Loucy (cell line): ENCODE measurements at regions not wholly inside any gene's neighbourhood (a gene's known extent, or its start where the extent isn't known, plus 50 kb on each side); places are given as distances from the start of the nearest gene placed in this dataset.

Source experiments
- H2AFZ ChIP-seq: fragments of 200-600 bp; sonication (generic); 2 replicates; pipeline ENCODE4 v1.6.0; 2016; ENCODE audit warnings: antibody characterized with exemption, mild to moderate bottlenecking, low read length, moderate library complexity
- H3F3A ChIP-seq: fragments of 200-600 bp; 2 replicates; pipeline ENCODE4 v1.6.0; 2016; ENCODE audit warnings: antibody characterized with exemption, low read depth, mild to moderate bottlenecking
- H3K27me3 ChIP-seq: fragments of 200-600 bp; sonication (generic); 2 replicates; pipeline ENCODE4 v1.6.1; 2014; ENCODE audit warnings: low read length, mild to moderate bottlenecking; ENCODE audit not compliant: insufficient read depth, poor library complexity, severe bottlenecking
- H3K36me3 ChIP-seq: fragments of 200-600 bp; sonication (generic); 2 replicates; pipeline ENCODE4 v1.6.1; 2016; ENCODE audit warnings: low read length; ENCODE audit not compliant: insufficient read depth
- H3K4me1 ChIP-seq: fragments of 200-600 bp; sonication (generic); 2 replicates; pipeline ENCODE4 v1.5.1; 2014; ENCODE audit warnings: low read length, mild to moderate bottlenecking; ENCODE audit not compliant: insufficient read depth, poor library complexity, severe bottlenecking
- H3K4me2 ChIP-seq: fragments of 200-600 bp; sonication (generic); 2 replicates; pipeline ENCODE4 v1.6.0; 2014; ENCODE audit warnings: antibody characterized with exemption, low read length, low read depth, mild to moderate bottlenecking; ENCODE audit not compliant: poor library complexity, severe bottlenecking
- H3K4me3 ChIP-seq: fragments of 200-600 bp; sonication (generic); 2 replicates; pipeline ENCODE4 v1.5.1; 2014; ENCODE audit warnings: low read length, mild to moderate bottlenecking, mixed read lengths; ENCODE audit not compliant: poor library complexity, severe bottlenecking
- H3K79me2 ChIP-seq: fragments of 200-600 bp; sonication (generic); 2 replicates; pipeline ENCODE4 v1.6.1; 2014; ENCODE audit warnings: low read length; ENCODE audit not compliant: insufficient read depth
- H3K9ac ChIP-seq: fragments of 200-600 bp; sonication (generic); 2 replicates; pipeline ENCODE4 v1.6.0; 2014; ENCODE audit warnings: mild to moderate bottlenecking, low read depth, low read length, moderate library complexity; ENCODE audit not compliant: poor library complexity, severe bottlenecking
- H3K9me2 ChIP-seq: fragments of 200-600 bp; sonication (generic); replicated peaks from 2 replicates; pipeline ENCODE4 v1.6.1; 2016; ENCODE audit warnings: low read depth, low read length, mixed read lengths
- H3K9me3 ChIP-seq: fragments of 200-600 bp; sonication (generic); 2 replicates; pipeline ENCODE4 v1.6.1; 2014; ENCODE audit warnings: mild to moderate bottlenecking, antibody characterized with exemption, low read length, low read depth; ENCODE audit not compliant: insufficient read depth
- H4K20me1 ChIP-seq: fragments of 200-600 bp; sonication (generic); 2 replicates; pipeline ENCODE4 v1.6.0; 2014; ENCODE audit warnings: antibody characterized with exemption, low read length, mild to moderate bottlenecking; ENCODE audit not compliant: insufficient read depth, poor library complexity, severe bottlenecking
- CTCF ChIP-seq: fragments of 200-600 bp; sonication (generic); conservative IDR thresholded peaks from 2 replicates; pipeline ENCODE4 v1.5.1; 2014; ENCODE audit warnings: mild to moderate bottlenecking, antibody characterized with exemption, low read length
- EZH2phosphoT487 ChIP-seq: fragments of 200-600 bp; IDR thresholded peaks from 2 replicates; pipeline ENCODE4 v1.6.1; 2018; ENCODE audit warnings: antibody characterized with exemption, mild to moderate bottlenecking, moderate library complexity, borderline replicate concordance

- peaks cover 24% of the 10 kb centered on the region for H3K4me1 ChIP-seq
- H3K27me3 ChIP-seq: no peaks in the 10 kb centered on the region
- no peaks in the 10 kb centered on the region for H3K9me3 ChIP-seq
- H2AFZ ChIP-seq: no peak overlapping the region
- TF ChIP-seq EZH2phosphoT487 (no peak), CTCF (no peak)
- H3K4me3 ChIP-seq: no peak overlapping the region
- no peaks in the 10 kb centered on the region for H3K9me2 ChIP-seq
- H3K4me2 ChIP-seq: no peak overlapping the region
- H4K20me1 ChIP-seq: no peaks in the 10 kb centered on the region
- no peak overlapping the region for H3K9ac ChIP-seq
- no peaks in the 10 kb centered on the region for H3K36me3 ChIP-seq
- no peaks in the 10 kb centered on the region for H3F3A ChIP-seq
- H3K79me2 ChIP-seq: no peaks in the 10 kb centered on the region
These were observed 79.4 kb upstream of the SNTG2 start for GRCh38 chr2:871175-871727.

- H3K4me2 ChIP-seq: no peak overlapping the region
- no peaks in the 10 kb centered on the region for H3K9me3 ChIP-seq
- no peaks in the 10 kb centered on the region for H3K9me2 ChIP-seq
- no peaks in the 10 kb centered on the region for H3K36me3 ChIP-seq
- no peaks in the 10 kb centered on the region for H4K20me1 ChIP-seq
- no peaks in the 10 kb centered on the region for H3F3A ChIP-seq
- H3K79me2 ChIP-seq: no peaks in the 10 kb centered on the region
- H3K4me1 ChIP-seq: peaks cover 24% of the 10 kb centered on the region
- no peak overlapping the region for H3K4me3 ChIP-seq
- H2AFZ ChIP-seq: no peak overlapping the region
- H3K27me3 ChIP-seq: no peaks in the 10 kb centered on the region
- H3K9ac ChIP-seq: no peak overlapping the region
- TF ChIP-seq EZH2phosphoT487: no peak
- no peak for TF ChIP-seq CTCF
These were observed 80.2 kb upstream of the SNTG2 start for GRCh38 chr2:870426-870825.

GRCh38 chr2:869894-870293 is 80.8 kb upstream of the SNTG2 start:
- peak overlapping the region; percentile 67 for H3K4me2 ChIP-seq
- no peaks in the 10 kb centered on the region for H3K79me2 ChIP-seq
- H3F3A ChIP-seq: no peaks in the 10 kb centered on the region
- H3K27me3 ChIP-seq: no peaks in the 10 kb centered on the region
- no peaks in the 10 kb centered on the region for H4K20me1 ChIP-seq
- peak overlapping the region; percentile 47 for H3K4me3 ChIP-seq
- peak overlapping the region; percentile 80 for H2AFZ ChIP-seq
- no peak for TF ChIP-seq EZH2phosphoT487
- TF ChIP-seq CTCF: no peak
- no peaks in the 10 kb centered on the region for H3K9me3 ChIP-seq
- H3K4me1 ChIP-seq: peaks cover 24% of the 10 kb centered on the region
- no peaks in the 10 kb centered on the region for H3K9me2 ChIP-seq
- H3K9ac ChIP-seq: peak overlapping the region; percentile 52
- no peaks in the 10 kb centered on the region for H3K36me3 ChIP-seq
